WTC11 (cell line): ENCODE measurements at regions not wholly inside any gene's neighbourhood (a gene's known extent, or its start where the extent isn't known, plus 50 kb on each side); places are given as distances from the start of the nearest gene placed in this dataset.

Experiments used
- ARID4B ChIP-seq: sonication (generic); formaldehyde crosslinking; IDR thresholded peaks from 2 replicates; pipeline ENCODE4 v1.8.0; 2023; ENCODE audit warnings: missing genetic modification reagents, mild to moderate bottlenecking, borderline replicate concordance
- ESRRA ChIP-seq: sonication (generic); formaldehyde crosslinking; IDR thresholded peaks from 2 replicates; pipeline ENCODE4 v1.8.1; 2022; ENCODE audit warnings: mild to moderate bottlenecking, missing genetic modification reagents, borderline replicate concordance
- TF ChIP-seq, protein P1 (sequence below): sonication (generic); formaldehyde crosslinking; IDR thresholded peaks from 2 replicates; pipeline ENCODE4 v1.8.1; 2022; ENCODE audit warnings: low read depth, missing genetic modification reagents, borderline replicate concordance
- TF ChIP-seq, protein P2 (sequence below): fragments of 200-600 bp; IDR thresholded peaks from 2 replicates; pipeline ENCODE4 v1.8.0; 2022; ENCODE audit warnings: antibody characterized with exemption

GRCh38 chr13:51162701-51163100, 51.6 kb upstream of the C13orf42 start:
- TF ChIP-seq, protein P1, sequence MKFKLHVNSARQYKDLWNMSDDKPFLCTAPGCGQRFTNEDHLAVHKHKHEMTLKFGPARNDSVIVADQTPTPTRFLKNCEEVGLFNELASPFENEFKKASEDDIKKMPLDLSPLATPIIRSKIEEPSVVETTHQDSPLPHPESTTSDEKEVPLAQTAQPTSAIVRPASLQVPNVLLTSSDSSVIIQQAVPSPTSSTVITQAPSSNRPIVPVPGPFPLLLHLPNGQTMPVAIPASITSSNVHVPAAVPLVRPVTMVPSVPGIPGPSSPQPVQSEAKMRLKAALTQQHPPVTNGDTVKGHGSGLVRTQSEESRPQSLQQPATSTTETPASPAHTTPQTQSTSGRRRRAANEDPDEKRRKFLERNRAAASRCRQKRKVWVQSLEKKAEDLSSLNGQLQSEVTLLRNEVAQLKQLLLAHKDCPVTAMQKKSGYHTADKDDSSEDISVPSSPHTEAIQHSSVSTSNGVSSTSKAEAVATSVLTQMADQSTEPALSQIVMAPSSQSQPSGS (CRISPR knock-in tag), result no peak
- TF ChIP-seq, protein P2, sequence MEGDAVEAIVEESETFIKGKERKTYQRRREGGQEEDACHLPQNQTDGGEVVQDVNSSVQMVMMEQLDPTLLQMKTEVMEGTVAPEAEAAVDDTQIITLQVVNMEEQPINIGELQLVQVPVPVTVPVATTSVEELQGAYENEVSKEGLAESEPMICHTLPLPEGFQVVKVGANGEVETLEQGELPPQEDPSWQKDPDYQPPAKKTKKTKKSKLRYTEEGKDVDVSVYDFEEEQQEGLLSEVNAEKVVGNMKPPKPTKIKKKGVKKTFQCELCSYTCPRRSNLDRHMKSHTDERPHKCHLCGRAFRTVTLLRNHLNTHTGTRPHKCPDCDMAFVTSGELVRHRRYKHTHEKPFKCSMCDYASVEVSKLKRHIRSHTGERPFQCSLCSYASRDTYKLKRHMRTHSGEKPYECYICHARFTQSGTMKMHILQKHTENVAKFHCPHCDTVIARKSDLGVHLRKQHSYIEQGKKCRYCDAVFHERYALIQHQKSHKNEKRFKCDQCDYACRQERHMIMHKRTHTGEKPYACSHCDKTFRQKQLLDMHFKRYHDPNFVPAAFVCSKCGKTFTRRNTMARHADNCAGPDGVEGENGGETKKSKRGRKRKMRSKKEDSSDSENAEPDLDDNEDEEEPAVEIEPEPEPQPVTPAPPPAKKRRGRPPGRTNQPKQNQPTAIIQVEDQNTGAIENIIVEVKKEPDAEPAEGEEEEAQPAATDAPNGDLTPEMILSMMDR, result no peak
- TF ChIP-seq ESRRA (CRISPR knock-in tag) (no peak), ARID4B (CRISPR knock-in tag) (no peak)
